Endometrial microvascular endothelial cells (primary cell): ENCODE measurements at regions not wholly inside any gene's neighbourhood (a gene's known extent, or its start where the extent isn't known, plus 50 kb on each side); places are given as distances from the start of the nearest gene placed in this dataset.

Experiments used
- in situ Hi-C: cut with HindIII; loops from 2 replicates; pipeline ENCODE4 v1.10.0; 2017; ENCODE audit warnings: low sequenced_read_pairs, low pct_unique_long_range_greater_than_20kb; ENCODE audit errors: inconsistent ontology term

GRCh38 chrX:68895341-68895755, 66.5 kb downstream of the EFNB1 start:
- in situ Hi-C loops = loop anchor here (25.0 kb wide), 1 partner anchor 142 kb away; no protein-coding TSS in a partner anchor

GRCh38 chrX:68894513-68895340, 65.9 kb downstream of the EFNB1 start:
- in situ Hi-C loops = loop anchor here (25.0 kb wide), 1 partner anchor 143 kb away; no protein-coding TSS in a partner anchor

GRCh38 chrX:68894142-68894512, 65.3 kb downstream of the EFNB1 start:
- in situ Hi-C loops = loop anchor here (25.0 kb wide), 1 partner anchor 143 kb away; no protein-coding TSS in a partner anchor

- in situ Hi-C loops = loop anchor here (25.0 kb wide), 1 partner anchor 145 kb away; no protein-coding TSS in a partner anchor
Measured at GRCh38 chrX:68892651-68893050, 63.8 kb downstream of the EFNB1 start.

DNA sequence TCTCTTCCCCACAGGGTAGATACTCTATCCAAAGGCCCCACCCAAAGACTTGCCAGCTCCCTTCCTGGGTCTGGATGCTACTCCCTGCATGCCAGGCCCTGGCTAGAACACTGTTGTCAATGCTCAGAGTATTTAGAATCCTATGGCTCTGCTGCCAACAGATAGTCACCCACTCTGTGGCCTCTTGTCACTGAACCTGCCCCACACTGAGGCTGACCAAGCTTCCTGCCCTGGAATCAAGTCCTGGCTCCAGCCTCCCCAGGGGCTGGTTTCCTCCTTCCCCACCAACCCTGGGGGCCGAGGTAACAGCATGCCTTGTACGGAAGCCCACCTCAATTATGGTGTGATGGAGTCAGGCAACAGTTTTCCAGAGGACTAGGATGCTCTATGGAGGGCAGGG, 63.3 kb downstream of the EFNB1 start:
- in situ Hi-C loops = loop anchor here (25.0 kb wide), 1 partner anchor 145 kb away; no protein-coding TSS in a partner anchor
